ENCODE measurements at regions not wholly inside any gene's neighbourhood (a gene's known extent, or its start where the extent isn't known, plus 50 kb on each side); places are given as distances from the start of the nearest gene placed in this dataset.

DNA sequence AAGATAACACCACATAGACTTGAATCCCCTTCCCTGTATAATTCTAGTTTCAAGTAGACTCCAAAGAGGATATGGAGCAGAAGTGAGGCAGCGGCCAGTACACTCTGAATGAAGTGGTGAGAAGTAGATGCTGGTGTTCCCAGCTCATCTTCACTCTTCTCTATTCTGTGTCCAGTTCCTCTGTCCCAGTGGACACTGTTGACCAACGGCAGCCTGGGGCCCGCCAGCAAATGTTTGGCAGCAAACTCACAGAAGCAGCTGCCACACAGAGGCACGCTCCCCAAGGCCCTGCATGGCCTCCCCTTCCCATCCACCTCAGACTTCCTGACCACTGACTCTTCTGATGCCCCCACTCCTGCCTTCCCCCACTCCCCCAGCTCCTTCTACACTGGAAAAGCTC lies 358.9 kb upstream of the ID4 start:
- H3K4me1 ChIP-seq (ENCODE audit: control insufficient read depth, insufficient read depth, low read length) = no peaks in the 10 kb centered on the region
- H2BK120ac ChIP-seq (ENCODE audit: low read depth, low read length) = no peak overlapping the region
- H3K23ac ChIP-seq (ENCODE audit: low read depth, low read length) = no peak overlapping the region
- H2BK15ac ChIP-seq (ENCODE audit: low read depth, low read length) = no peak overlapping the region
- POLR2A ChIA-PET (ENCODE audit: unreplicated experiment) = no interaction called here
- H2AK5ac ChIP-seq (ENCODE audit: low read depth, low read length) = no peak overlapping the region
- H2AFZ ChIP-seq (replicated peaks; ENCODE audit: low read length, poor library complexity) = no peak overlapping the region
- H2BK20ac ChIP-seq (ENCODE audit: low read depth, low read length) = no peak overlapping the region
- no peak for ATAC-seq (ENCODE audit: low read depth)
- no peaks in the 10 kb centered on the region for H3K36me3 ChIP-seq (ENCODE audit: control insufficient read depth, insufficient read depth, low read length)
- no peak for TF ChIP-seq SMC3 (IDR thresholded peaks at IDR 0.05; ENCODE audit: low read depth, low read length)
- no peak for TF ChIP-seq NFE2L2 (IDR thresholded peaks at IDR 0.05; ENCODE audit: low read depth, low read length)
- no peak for TF ChIP-seq MAZ (IDR thresholded peaks at IDR 0.05; ENCODE audit: borderline replicate concordance, low read depth, low read length)
- TF ChIP-seq FOS (IDR thresholded peaks at IDR 0.05; ENCODE audit: low read depth, low read length) = no peak
- TF ChIP-seq MXI1 (IDR thresholded peaks at IDR 0.05; ENCODE audit: borderline replicate concordance, low read depth, low read length) = no peak
- TF ChIP-seq, protein P1, sequence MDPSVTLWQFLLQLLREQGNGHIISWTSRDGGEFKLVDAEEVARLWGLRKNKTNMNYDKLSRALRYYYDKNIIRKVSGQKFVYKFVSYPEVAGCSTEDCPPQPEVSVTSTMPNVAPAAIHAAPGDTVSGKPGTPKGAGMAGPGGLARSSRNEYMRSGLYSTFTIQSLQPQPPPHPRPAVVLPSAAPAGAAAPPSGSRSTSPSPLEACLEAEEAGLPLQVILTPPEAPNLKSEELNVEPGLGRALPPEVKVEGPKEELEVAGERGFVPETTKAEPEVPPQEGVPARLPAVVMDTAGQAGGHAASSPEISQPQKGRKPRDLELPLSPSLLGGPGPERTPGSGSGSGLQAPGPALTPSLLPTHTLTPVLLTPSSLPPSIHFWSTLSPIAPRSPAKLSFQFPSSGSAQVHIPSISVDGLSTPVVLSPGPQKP (IDR thresholded peaks at IDR 0.05; ENCODE audit: borderline replicate concordance, low read depth, low read length) = no peak
- TF ChIP-seq MAFK (IDR thresholded peaks at IDR 0.05; ENCODE audit: low read depth, low read length) = no peak
- no peak for TF ChIP-seq BHLHE40 (IDR thresholded peaks at IDR 0.05; ENCODE audit: low read depth, low read length)
- TF ChIP-seq, protein P2, sequence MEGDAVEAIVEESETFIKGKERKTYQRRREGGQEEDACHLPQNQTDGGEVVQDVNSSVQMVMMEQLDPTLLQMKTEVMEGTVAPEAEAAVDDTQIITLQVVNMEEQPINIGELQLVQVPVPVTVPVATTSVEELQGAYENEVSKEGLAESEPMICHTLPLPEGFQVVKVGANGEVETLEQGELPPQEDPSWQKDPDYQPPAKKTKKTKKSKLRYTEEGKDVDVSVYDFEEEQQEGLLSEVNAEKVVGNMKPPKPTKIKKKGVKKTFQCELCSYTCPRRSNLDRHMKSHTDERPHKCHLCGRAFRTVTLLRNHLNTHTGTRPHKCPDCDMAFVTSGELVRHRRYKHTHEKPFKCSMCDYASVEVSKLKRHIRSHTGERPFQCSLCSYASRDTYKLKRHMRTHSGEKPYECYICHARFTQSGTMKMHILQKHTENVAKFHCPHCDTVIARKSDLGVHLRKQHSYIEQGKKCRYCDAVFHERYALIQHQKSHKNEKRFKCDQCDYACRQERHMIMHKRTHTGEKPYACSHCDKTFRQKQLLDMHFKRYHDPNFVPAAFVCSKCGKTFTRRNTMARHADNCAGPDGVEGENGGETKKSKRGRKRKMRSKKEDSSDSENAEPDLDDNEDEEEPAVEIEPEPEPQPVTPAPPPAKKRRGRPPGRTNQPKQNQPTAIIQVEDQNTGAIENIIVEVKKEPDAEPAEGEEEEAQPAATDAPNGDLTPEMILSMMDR (conservative IDR thresholded peaks at IDR 0.05; ENCODE audit: low read depth, low read length) = no peak
- TF ChIP-seq, protein P3, sequence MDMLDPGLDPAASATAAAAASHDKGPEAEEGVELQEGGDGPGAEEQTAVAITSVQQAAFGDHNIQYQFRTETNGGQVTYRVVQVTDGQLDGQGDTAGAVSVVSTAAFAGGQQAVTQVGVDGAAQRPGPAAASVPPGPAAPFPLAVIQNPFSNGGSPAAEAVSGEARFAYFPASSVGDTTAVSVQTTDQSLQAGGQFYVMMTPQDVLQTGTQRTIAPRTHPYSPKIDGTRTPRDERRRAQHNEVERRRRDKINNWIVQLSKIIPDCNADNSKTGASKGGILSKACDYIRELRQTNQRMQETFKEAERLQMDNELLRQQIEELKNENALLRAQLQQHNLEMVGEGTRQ (IDR thresholded peaks at IDR 0.05; ENCODE audit: low read depth, low read length) = no peak
- TF ChIP-seq POLR2A (IDR thresholded peaks at IDR 0.05; ENCODE audit: low read depth, low read length) = no peak
- TF ChIP-seq RAD21 (IDR thresholded peaks at IDR 0.05; ENCODE audit: low read length) = no peak
- TF ChIP-seq RFX5 (IDR thresholded peaks at IDR 0.05; ENCODE audit: low read depth, low read length) = no peak
- TF ChIP-seq CHD1 (IDR thresholded peaks at IDR 0.05; ENCODE audit: low read depth, low read length) = no peak
- H3K9ac ChIP-seq (ENCODE audit: low read depth, low read length) = no peak overlapping the region
- no TSS peak for BruUV-seq (replicated peaks)
- no peak overlapping the region for H3K18ac ChIP-seq (ENCODE audit: low read depth, low read length)
- no peak overlapping the region for H3K14ac ChIP-seq (replicated peaks; ENCODE audit: low read depth, low read length)
- H4K8ac ChIP-seq (ENCODE audit: low read depth in 2 of 2, low read length in 2 of 2) = no peak overlapping the region
- CTCF ChIA-PET = no interaction called here
- H3K27me3 ChIP-seq (ENCODE audit: control insufficient read depth, insufficient read depth, low read length) = no peaks in the 10 kb centered on the region
- no peak overlapping the region for H2AK9ac ChIP-seq (replicated peaks; ENCODE audit: low read depth, low read length, poor library complexity)
- in situ Hi-C loops (cut with MboI; ENCODE audit: low sequenced_read_pairs) (no loop called here), dilution Hi-C loops (cut with HindIII; ENCODE audit: low sequenced_read_pairs, unreplicated experiment) (no loop called here), intact Hi-C loops (cut with micrococcal nuclease) (no loop called here)
- H4K91ac ChIP-seq (ENCODE audit: insufficient read depth, low read depth, low read length) = no peak overlapping the region
- H3K79me1 ChIP-seq (ENCODE audit: low read depth in 1 of 2, low read length in 2 of 2) = no peaks in the 10 kb centered on the region
- no peak overlapping the region for H3K4ac ChIP-seq (ENCODE audit: low read depth, low read length)
- H3K4me3 ChIP-seq (ENCODE audit: insufficient read depth, low read depth, low read length) = no peak overlapping the region
- H4K20me1 ChIP-seq (ENCODE audit: insufficient read depth, low read length) = no peaks in the 10 kb centered on the region
- no peak for DNase-seq
- no peaks in the 10 kb centered on the region for H3K9me1 ChIP-seq (ENCODE audit: insufficient read depth, low read length)
- no peak overlapping the region for H2BK5ac ChIP-seq (ENCODE audit: low read depth, low read length, poor library complexity, severe bottlenecking)
- H4K5ac ChIP-seq (ENCODE audit: low read depth, low read length) = no peak overlapping the region
- H3K27ac ChIP-seq (ENCODE audit: insufficient read depth, low read length) = no peak overlapping the region
- H3K4me2 ChIP-seq (ENCODE audit: low read depth, low read length) = no peak overlapping the region
- H3K56ac ChIP-seq (ENCODE audit: extremely low read depth, insufficient read depth, low read length) = no peak overlapping the region
- WGBS, 2 experiments (ENCODE audit: extremely low coverage in 2 of 2, insufficient read length in 1 of 2) = no CpG with 5 or more reads among the region's 4 CpGs
- H3K9me3 ChIP-seq (ENCODE audit: control insufficient read depth, insufficient read depth, low read length) = peaks cover 7% of the 10 kb centered on the region

Data from IMR-90 (cell line).